HG03103 (cell line): ENCODE measurements at regions not wholly inside any gene's neighbourhood (a gene's known extent, or its start where the extent isn't known, plus 50 kb on each side); places are given as distances from the start of the nearest gene placed in this dataset.

Experiments used
- ATAC-seq: cut with Tn5 transposase; IDR thresholded peaks from one replicate; pipeline ENCODE4 v1.9.1; 2021; ENCODE audit warnings: low read depth; ENCODE audit not compliant: unreplicated experiment

GRCh38 chr1:50300297-50300696 is 122.9 kb downstream of the DMRTA2 start:
- no peak for ATAC-seq

- ATAC-seq: no peak
These were observed 127.7 kb downstream of the DMRTA2 start for GRCh38 chr1:50295566-50295965.

DNA sequence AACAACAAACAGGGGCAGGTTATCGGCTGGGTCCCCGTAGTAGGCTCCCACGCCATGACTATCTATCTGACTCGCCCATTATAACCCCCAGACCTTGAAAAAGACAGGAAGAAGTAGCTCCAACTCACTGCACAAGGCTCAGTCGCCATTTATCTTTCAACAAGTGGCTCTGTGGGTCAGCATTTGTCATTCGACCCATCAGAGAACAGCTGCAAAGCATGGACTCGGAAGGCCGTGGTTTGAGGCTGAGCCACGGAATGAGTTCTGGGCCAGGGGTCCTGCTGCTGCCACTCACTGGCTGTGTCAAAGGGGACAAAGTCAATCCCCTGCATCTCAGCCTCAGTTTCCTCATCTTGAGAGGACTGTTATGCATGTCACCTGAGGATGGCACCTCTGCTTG is 131.0 kb downstream of the DMRTA2 start:
- ATAC-seq: no peak

DNA sequence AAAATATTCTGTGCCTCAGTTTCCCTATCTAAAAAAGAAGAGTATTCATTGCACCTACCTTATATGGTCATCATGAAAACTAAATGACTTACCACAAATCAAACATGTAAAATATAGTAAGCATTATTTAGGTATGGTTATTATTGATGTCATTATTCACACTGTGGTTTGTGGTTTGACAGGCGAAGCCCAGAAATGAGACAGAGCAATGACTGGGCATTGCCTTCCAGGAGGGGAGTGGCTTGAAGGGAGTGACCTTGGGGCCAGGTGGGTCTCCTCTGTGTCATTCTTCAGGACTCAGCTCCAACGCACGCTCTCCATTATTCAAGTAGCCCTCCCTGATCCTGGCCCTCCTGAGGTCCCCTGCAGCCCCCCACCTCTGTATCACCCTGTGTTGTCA is 133.7 kb downstream of the DMRTA2 start:
- ATAC-seq: no peak

DNA sequence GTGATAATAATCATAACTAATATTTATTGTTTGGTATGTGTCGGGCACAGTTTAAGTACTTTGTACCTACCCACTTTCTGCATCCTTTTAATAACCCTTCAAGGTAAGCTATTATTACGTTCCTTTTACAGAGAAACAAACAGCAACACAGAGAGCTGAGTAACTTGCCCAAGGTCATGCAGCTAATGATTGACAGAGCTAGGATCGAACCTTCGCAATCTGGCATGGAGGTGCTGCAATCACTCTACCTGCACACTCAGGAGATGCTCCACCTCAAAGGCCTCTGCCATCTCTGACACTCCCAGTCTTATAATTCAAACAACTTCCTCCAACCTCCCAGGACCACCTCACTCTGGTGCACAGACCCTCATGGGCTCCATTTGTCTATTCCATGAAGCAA is 137.2 kb downstream of the DMRTA2 start:
- no peak for ATAC-seq

GRCh38 chr1:50279622-50280330 is 143.5 kb downstream of the DMRTA2 start:
- no peak for ATAC-seq

GRCh38 chr1:50278961-50279360 is 144.3 kb downstream of the DMRTA2 start:
- ATAC-seq: no peak

- ATAC-seq: no peak
These were observed 144.8 kb downstream of the DMRTA2 start for GRCh38 chr1:50278410-50278809.

GRCh38 chr1:50275566-50275965 is 147.7 kb downstream of the DMRTA2 start:
- no peak for ATAC-seq

DNA sequence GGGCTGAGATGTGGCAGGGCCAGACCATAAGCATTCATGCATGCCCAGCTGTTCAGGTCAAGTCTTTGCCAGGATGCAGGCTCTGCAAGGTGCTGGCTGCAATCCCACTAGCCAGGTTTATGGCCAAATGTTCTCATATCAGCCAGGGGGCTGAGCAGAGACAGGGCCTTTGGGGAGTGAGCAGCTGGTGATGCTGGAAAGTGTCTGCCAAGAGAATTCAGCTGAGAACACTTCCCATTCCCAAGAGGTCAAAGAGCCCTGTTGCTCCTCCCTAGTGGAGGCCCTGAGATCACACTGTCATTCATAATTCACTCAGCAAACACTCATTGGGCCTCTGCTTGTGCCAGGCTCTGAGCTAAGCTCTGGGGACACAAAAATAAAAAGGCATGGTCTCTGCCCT is 150.3 kb downstream of the DMRTA2 start:
- ATAC-seq: no peak

DNA sequence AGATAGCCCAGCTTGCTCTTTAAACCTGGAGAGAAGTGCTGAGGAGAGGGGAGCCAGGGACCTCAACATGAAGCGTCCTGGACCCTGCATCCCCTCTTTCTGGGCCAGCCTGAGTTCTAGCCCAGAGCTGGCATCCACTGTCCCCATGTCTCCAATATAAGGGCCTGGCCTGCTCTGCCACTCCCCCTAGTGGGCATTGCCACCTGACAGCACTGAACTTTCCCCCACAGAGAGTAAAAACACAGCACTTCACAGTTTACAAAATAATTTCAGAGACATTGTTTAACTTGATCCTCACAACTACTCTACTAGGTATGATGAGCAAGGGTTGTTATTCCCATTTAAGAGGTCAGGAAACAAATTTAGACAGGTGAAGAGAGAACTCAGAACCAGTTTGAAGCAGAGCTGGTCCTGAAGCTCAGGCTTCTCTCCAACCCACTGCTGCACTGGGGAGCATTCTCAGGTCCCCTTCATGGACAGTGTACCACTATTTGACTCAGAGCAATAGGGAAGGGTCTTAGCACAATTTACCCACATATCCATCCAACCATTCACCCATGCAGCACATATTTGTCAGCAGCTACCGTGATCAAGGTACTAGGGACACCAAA is 151.2 kb downstream of the DMRTA2 start:
- ATAC-seq: no peak

DNA sequence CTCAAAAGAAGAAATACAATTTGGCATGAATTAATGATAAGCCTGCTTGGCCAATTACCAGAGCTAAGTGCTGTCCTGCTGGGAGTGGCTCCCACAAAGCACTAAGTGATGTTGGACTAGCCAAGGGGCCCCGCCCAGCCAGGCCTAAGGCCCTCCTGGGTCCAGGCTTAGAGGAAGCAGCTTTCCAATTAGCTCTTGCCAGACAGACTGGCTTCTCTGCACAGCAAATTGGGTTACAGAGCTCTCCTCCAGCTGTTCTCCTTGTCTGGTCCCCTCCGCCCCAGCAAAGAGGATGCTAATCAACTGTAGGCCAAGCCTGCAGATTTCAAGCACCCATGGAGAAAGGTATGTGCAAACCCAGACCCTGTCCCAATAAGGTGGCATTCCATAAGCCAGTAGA is 151.9 kb downstream of the DMRTA2 start:
- no peak for ATAC-seq

DNA sequence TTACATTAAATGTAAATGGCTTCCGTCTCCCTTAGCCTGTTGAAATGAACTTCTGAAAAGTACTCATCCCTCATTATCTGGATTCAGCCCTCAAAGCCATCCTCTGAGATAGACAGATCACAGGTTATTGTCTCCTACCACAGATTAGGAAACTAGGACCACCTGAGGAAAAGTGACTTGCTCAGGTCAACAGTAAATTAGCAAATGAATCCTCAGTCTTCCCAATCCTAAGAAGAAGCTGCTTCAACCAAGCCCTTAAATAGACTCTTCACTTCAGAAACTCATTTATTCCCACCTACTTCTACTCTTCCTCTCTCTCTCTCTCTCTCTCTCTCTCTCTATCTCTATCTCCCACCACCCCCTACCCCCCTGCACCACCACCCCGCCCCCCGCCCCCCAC is 152.3 kb downstream of the DMRTA2 start:
- ATAC-seq: no peak

DNA sequence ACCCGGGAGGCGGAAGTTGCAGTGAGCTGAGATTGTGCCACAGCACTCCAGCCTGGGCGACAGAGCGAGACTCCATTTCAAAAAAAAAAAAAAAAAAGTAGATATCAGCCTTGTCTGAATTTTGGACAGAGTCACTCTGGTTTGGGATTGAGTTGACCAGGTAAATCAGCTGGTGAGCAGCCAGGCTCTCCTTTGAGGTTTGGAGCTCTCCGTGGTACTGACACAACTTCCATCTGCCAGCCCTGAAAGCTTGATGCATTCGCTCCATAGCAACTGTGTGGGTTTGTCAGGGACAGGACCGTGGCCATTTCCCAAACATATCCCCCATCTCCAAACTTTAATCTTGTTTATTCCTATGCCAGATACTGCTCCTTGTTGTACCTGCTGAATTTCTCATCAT is 155.2 kb downstream of the DMRTA2 start:
- ATAC-seq: no peak

- no peak for ATAC-seq
These were observed 156.7 kb downstream of the DMRTA2 start for GRCh38 chr1:50266509-50266908.

DNA sequence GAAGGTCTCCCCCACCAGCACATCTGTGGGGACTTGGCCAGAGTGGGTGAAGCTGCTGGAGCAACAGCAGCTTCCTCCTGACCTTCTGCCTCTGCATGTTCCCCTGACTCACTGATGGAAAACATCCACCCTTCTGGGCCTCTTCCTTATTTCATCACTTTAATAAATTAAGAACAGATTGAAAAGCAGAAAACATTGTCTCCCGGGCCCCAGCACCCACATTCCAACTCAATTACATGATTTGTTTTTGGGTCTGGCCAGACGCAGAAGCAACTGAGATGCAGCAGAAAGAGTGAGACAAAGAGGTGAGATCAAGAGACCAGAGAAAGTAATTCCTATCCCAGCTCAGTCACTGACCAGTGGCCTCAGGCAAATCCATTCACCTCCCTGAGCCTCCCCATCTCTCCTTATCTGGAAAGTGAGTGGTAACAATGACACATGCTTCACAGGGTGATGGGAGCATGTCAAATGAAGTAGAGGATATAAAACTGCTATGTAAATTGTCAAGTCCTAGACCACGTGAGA is 157.1 kb downstream of the ELAVL4 start:
- no peak for ATAC-seq

- no peak for ATAC-seq
These were observed 155.9 kb downstream of the ELAVL4 start for GRCh38 chr1:50264590-50264989.

DNA sequence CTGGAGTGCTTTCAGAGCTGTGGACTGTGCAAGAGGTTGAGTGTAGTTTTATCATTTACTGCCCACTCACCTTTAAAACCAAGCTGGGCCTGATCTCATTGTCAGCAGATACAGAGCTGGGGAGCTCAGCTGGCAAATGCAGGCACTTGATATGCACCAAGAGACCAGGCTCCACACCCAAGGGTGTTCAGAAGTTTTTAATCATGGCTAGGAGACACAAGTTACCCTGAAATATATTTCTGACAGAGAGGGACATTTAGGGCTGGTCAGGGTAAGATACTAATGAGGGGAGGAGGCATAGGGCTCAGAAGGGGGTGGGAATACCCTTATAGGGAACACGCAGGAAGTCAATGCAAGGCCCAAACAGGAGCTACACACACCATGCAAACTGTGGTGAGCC is 153.7 kb downstream of the ELAVL4 start:
- ATAC-seq: no peak

- ATAC-seq: no peak
These were observed 153.2 kb downstream of the ELAVL4 start for GRCh38 chr1:50261951-50262350.

GRCh38 chr1:50257940-50258685 is 149.4 kb downstream of the ELAVL4 start:
- ATAC-seq: no peak

GRCh38 chr1:50257029-50257428 is 148.3 kb downstream of the ELAVL4 start:
- no peak for ATAC-seq
